Activated B cell treated with CpG ODN at 0.5 μM for 24 hours (primary cell): ENCODE measurements at regions not wholly inside any gene's neighbourhood (a gene's known extent, or its start where the extent isn't known, plus 50 kb on each side); places are given as distances from the start of the nearest gene placed in this dataset.

Experiments
- ATAC-seq: fragments of 200-7000 bp; cut with Tn5 transposase; one replicate; pipeline ENCODE4 v1.10.0; 2021; ENCODE audit warnings: low read depth, mild to moderate bottlenecking, moderate library complexity
- CTCF ChIA-PET: fragments of 350-600 bp; sonication (Branson Sonifier 250); formaldehyde crosslinking; loops from one replicate; lab custom pipeline; 2021; ENCODE audit warnings: antibody characterized with exemption; lab: Charles Lee
- POLR2A ChIA-PET: fragments of 350-600 bp; sonication (Branson Sonifier 250); formaldehyde crosslinking; loops from one replicate; lab custom pipeline; 2021; ENCODE audit warnings: antibody characterized with exemption; lab: Charles Lee
- DNase-seq: peaks from one replicate; pipeline ENCODE4 v3.0.0; 2022
- H3K27ac Mint-ChIP-seq: one replicate; pipeline ENCODE4 v1.8.0; 2020; ENCODE audit warnings: mixed read lengths
- H3K27me3 Mint-ChIP-seq: one replicate; pipeline ENCODE4 v1.8.0; 2021; ENCODE audit warnings: mixed read lengths
- H3K36me3 Mint-ChIP-seq: one replicate; pipeline ENCODE4 v1.8.0; 2021; ENCODE audit warnings: low read depth, mixed read lengths
- H3K4me1 Mint-ChIP-seq: one replicate; pipeline ENCODE4 v1.8.0; 2021; ENCODE audit warnings: mixed read lengths
- H3K4me3 Mint-ChIP-seq: one replicate; pipeline ENCODE4 v1.8.0; 2020; ENCODE audit warnings: mild to moderate bottlenecking, mixed read lengths
- H3K9me3 Mint-ChIP-seq: one replicate; pipeline ENCODE4 v1.8.0; 2020; ENCODE audit warnings: mixed read lengths
- CTCF ChIP-seq: fragments of 200-600 bp; IDR thresholded peaks from one replicate; pipeline ENCODE4 v1.8.0; 2022; ENCODE audit warnings: antibody characterized with exemption, mild to moderate bottlenecking
- intact Hi-C: fragments of 100-400 bp; cut with micrococcal nuclease; formaldehyde crosslinking; loops from one replicate; pipeline ENCODE4 v1.15.1; 2024

GRCh38 chr6:19538096-19538495, 299.1 kb upstream of the ID4 start:
- Mint-ChIP-seq H3K36me3 (no peaks in the 10 kb centered on the region), H3K27ac (no peak overlapping the region), H3K9me3 (peaks cover 7% of the 10 kb centered on the region), H3K27me3 (no peaks in the 10 kb centered on the region), H3K4me1 (no peaks in the 10 kb centered on the region), H3K4me3 (no peak overlapping the region)
- TF ChIP-seq CTCF = no peak
- ATAC-seq (no peak), DNase-seq (no peak)
- ChIA-PET CTCF (no interaction called here), POLR2A (no interaction called here)
- intact Hi-C loops = no loop called here

- intact Hi-C loops = no loop called here
- ChIA-PET POLR2A (no interaction called here), CTCF (no interaction called here)
- ATAC-seq (no peak), DNase-seq (no peak)
- no peaks in the 10 kb centered on the region for H3K36me3 Mint-ChIP-seq
- H3K9me3 Mint-ChIP-seq = peaks cover 2% of the 10 kb centered on the region
- no peak overlapping the region for H3K4me3 Mint-ChIP-seq
- no peak for TF ChIP-seq CTCF
- H3K27me3 Mint-ChIP-seq = no peaks in the 10 kb centered on the region
- no peaks in the 10 kb centered on the region for H3K4me1 Mint-ChIP-seq
- no peak overlapping the region for H3K27ac Mint-ChIP-seq
Observed at GRCh38 chr6:19547507-19547906, 289.7 kb upstream of the ID4 start.

- ChIA-PET CTCF (no interaction called here), POLR2A (no interaction called here)
- H3K36me3 Mint-ChIP-seq = no peaks in the 10 kb centered on the region
- H3K4me1 Mint-ChIP-seq = no peaks in the 10 kb centered on the region
- H3K4me3 Mint-ChIP-seq = no peak overlapping the region
- no peak overlapping the region for H3K27ac Mint-ChIP-seq
- intact Hi-C loops = no loop called here
- ATAC-seq = no peak
- H3K9me3 Mint-ChIP-seq = peaks cover 7% of the 10 kb centered on the region
- no peak for TF ChIP-seq CTCF
- DNase-seq = no peak
- H3K27me3 Mint-ChIP-seq = no peaks in the 10 kb centered on the region
Observed at GRCh38 chr6:19549109-19549508, 288.1 kb upstream of the ID4 start.

GRCh38 chr6:19550380-19550779, 286.8 kb upstream of the ID4 start:
- no peak for ATAC-seq

GRCh38 chr6:19551611-19552010, 285.6 kb upstream of the ID4 start:
- no peaks in the 10 kb centered on the region for H3K27me3 Mint-ChIP-seq
- DNase-seq (no peak), ATAC-seq (no peak)
- no peaks in the 10 kb centered on the region for H3K4me1 Mint-ChIP-seq
- intact Hi-C loops = no loop called here
- ChIA-PET CTCF (no interaction called here), POLR2A (no interaction called here)
- TF ChIP-seq CTCF = no peak
- H3K4me3 Mint-ChIP-seq = no peak overlapping the region
- H3K27ac Mint-ChIP-seq = no peak overlapping the region
- H3K9me3 Mint-ChIP-seq = peaks cover 8% of the 10 kb centered on the region
- H3K36me3 Mint-ChIP-seq = no peaks in the 10 kb centered on the region

More at GRCh38 chr6:19550380-19550779, 286.8 kb upstream of the ID4 start:
- Mint-ChIP-seq H3K27me3 (no peaks in the 10 kb centered on the region), H3K36me3 (no peaks in the 10 kb centered on the region), H3K27ac (no peak overlapping the region), H3K4me1 (no peaks in the 10 kb centered on the region), H3K9me3 (peaks cover 8% of the 10 kb centered on the region), H3K4me3 (no peak overlapping the region)
- intact Hi-C loops = no loop called here
- no peak for TF ChIP-seq CTCF
- CTCF ChIA-PET = no interaction called here
- DNase-seq = no peak
- POLR2A ChIA-PET = no interaction called here
